K562 (cell line): ENCODE measurements at regions not wholly inside any gene's neighbourhood (a gene's known extent, or its start where the extent isn't known, plus 50 kb on each side); places are given as distances from the start of the nearest gene placed in this dataset.

Experiments
- EP300 ChIP-seq: IDR thresholded peaks from 2 replicates; pipeline ENCODE4 v1.6.1; 2012; ENCODE audit warnings: low read length, improper control_type of control experiment
- GATAD2A ChIP-seq: fragments of 450-650 bp; IDR thresholded peaks from 2 replicates; pipeline ENCODE4 v1.6.1; 2017
- HCFC1 ChIP-seq: IDR thresholded peaks from 2 replicates; pipeline ENCODE4 v1.6.1; 2012; ENCODE audit warnings: low read depth, low read length, improper control_type of control experiment
- HDAC6 ChIP-seq: IDR thresholded peaks from 2 replicates; pipeline ENCODE4 v1.6.1; 2012; ENCODE audit warnings: low read depth, mild to moderate bottlenecking, control low read depth, inconsistent platforms, low read length, moderate library complexity
- KLF13 ChIP-seq: fragments of 450-650 bp; IDR thresholded peaks from 2 replicates; pipeline ENCODE4 v1.6.1; 2016; ENCODE audit warnings: missing genetic modification characterization, low read depth, mild to moderate bottlenecking, missing compliant biosample characterization, moderate library complexity, borderline replicate concordance
- NCOA4 ChIP-seq: fragments of 450-650 bp; IDR thresholded peaks from 2 replicates; pipeline ENCODE4 v1.6.1; 2018; ENCODE audit warnings: mild to moderate bottlenecking; ENCODE audit not compliant: partially characterized antibody
- NFATC3 ChIP-seq: fragments of 450-650 bp; IDR thresholded peaks from 2 replicates; pipeline ENCODE4 v1.6.1; 2017; ENCODE audit warnings: mild to moderate bottlenecking
- NR1H2 ChIP-seq: sonication (generic); formaldehyde crosslinking; IDR thresholded peaks from 2 replicates; pipeline ENCODE4 v1.4.0; 2020; ENCODE audit warnings: mild to moderate bottlenecking, missing genetic modification reagents
- NR4A1 ChIP-seq, 2 experiments: fragments of 250-450 bp in 1 of 2; fragments of 450-650 bp in 1 of 2; sonication (Bioruptor Pico) in 1 of 2; IDR thresholded peaks; 2 replicates each; pipeline versions ENCODE4 v1.4.0 to v1.6.1; 2016 to 2020; ENCODE audit warnings: mild to moderate bottlenecking in 2 of 2, missing compliant biosample characterization in 1 of 2, missing genetic modification characterization in 1 of 2, moderate library complexity in 1 of 2
- RBM14 ChIP-seq: fragments of 200-400 bp; formaldehyde crosslinking; IDR thresholded peaks from 2 replicates; pipeline ENCODE4 v1.6.1; 2018; ENCODE audit warnings: low read depth, mild to moderate bottlenecking, low read length, moderate library complexity, borderline replicate concordance; ENCODE audit not compliant: insufficient read depth
- RBM17 ChIP-seq: fragments of 200-400 bp; formaldehyde crosslinking; IDR thresholded peaks from 2 replicates; pipeline ENCODE4 v1.6.1; 2017; ENCODE audit warnings: low read depth, mild to moderate bottlenecking, low read length, borderline replicate concordance
- RFX1 ChIP-seq: fragments of 450-650 bp; IDR thresholded peaks from 2 replicates; pipeline ENCODE4 v1.6.1; 2016; ENCODE audit warnings: mild to moderate bottlenecking, moderate library complexity
- SMAD2 ChIP-seq: fragments of 150-350 bp; IDR thresholded peaks from 2 replicates; pipeline ENCODE4 v1.6.1; 2014; ENCODE audit warnings: low read depth, mild to moderate bottlenecking, low read length
- SNIP1 ChIP-seq: fragments of 450-650 bp; IDR thresholded peaks from 2 replicates; pipeline ENCODE4 v1.7.1; 2017; ENCODE audit warnings: low read depth, mild to moderate bottlenecking
- XRCC5 ChIP-seq: fragments of 200-400 bp; formaldehyde crosslinking; IDR thresholded peaks from 2 replicates; pipeline ENCODE4 v1.6.1; 2017; ENCODE audit warnings: low read depth, mild to moderate bottlenecking, low read length
- ZC3H4 ChIP-seq: sonication (generic); formaldehyde crosslinking; IDR thresholded peaks from 2 replicates; pipeline ENCODE4 v1.9.0; 2021; ENCODE audit warnings: missing genetic modification reagents, borderline replicate concordance
- ZNF707 ChIP-seq: fragments of 250-450 bp; sonication (Bioruptor Pico); conservative IDR thresholded peaks from 2 replicates; pipeline ENCODE4 v1.8.0; 2022; ENCODE audit warnings: inconsistent platforms, mild to moderate bottlenecking, moderate library complexity
- TF ChIP-seq, protein P1 (sequence below): IDR thresholded peaks from 2 replicates; pipeline ENCODE4 v1.6.1; 2016; ENCODE audit warnings: missing genetic modification characterization, missing compliant biosample characterization
- TF ChIP-seq, protein P2 (sequence below): fragments of 450-650 bp; formaldehyde crosslinking; IDR thresholded peaks from 2 replicates; pipeline ENCODE4 v1.4.0; 2020; ENCODE audit warnings: mild to moderate bottlenecking, moderate library complexity
- TF ChIP-seq, protein P3 (sequence below): sonication (generic); formaldehyde crosslinking; IDR thresholded peaks from 2 replicates; pipeline ENCODE4 v1.8.0; 2022; ENCODE audit warnings: mild to moderate bottlenecking, missing genetic modification reagents
- TF ChIP-seq, protein P4 (sequence below): fragments of 250-450 bp; sonication (Bioruptor Pico); IDR thresholded peaks from 2 replicates; pipeline ENCODE4 v1.9.0; 2021; ENCODE audit warnings: mild to moderate bottlenecking, inconsistent platforms

DNA sequence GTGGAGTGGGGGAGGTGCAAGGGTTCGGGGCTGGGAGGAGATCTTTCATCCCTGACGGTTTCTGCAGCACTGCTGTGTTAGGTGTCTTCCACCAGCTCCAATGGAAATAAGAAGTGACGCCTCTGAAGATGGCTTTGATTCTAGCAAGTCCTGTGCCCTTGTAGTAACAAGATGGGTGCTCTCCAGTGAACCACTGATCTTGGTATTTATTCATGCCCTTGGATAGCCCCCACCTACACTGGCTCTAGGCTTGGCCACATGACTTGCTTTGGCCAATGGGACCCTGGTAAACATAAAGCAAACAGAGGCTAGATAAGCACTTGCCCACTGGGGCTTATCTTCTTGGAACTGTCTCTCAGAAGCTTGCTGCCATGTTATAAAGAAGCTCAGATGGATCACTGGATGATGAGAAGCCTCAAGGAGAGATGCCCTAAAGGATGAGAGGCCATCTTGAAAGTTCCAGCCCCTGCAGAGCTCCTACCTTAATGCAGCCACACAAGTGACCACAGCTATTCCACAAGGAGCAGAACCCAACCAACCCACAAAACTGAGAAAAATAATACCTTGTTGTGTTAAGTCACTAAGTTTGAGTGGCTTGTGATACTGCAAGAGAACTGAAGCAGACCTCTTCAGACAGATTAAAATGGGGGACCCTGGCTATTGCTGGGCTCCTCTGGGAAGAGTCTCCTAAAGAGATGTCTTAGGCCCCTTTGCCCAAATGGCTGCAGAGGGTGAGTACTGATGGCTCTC is 137.9 kb downstream of the PDCD6IP start (continued):
- TF ChIP-seq HDAC6 (no peak), KLF13 (no peak), SMAD2 (no peak), HCFC1 (0 out of 2 replicates have a peak, but pooled peaks have one; percentile 6), SNIP1 (no peak), RFX1 (no peak), XRCC5 (peak; percentile 51; the same call in 1 of the 2 replicates), GATAD2A (no peak), NR4A1 (CRISPR knock-in tag; IDR thresholded peaks at IDR 0.05) (0 out of 2 replicates have a peak, but pooled peaks have one; percentile 19), NR4A1 (tag; IDR thresholded peaks at IDR 0.05) (peak; percentile 81), EP300 (peak; percentile 86), NFATC3 (no peak), NR1H2 (CRISPR knock-in tag) (no peak), ZNF707 (no peak), RBM17 (no peak), ZC3H4 (CRISPR knock-in tag) (no peak), NCOA4 (no peak), RBM14 (no peak)
- TF ChIP-seq, protein P1, sequence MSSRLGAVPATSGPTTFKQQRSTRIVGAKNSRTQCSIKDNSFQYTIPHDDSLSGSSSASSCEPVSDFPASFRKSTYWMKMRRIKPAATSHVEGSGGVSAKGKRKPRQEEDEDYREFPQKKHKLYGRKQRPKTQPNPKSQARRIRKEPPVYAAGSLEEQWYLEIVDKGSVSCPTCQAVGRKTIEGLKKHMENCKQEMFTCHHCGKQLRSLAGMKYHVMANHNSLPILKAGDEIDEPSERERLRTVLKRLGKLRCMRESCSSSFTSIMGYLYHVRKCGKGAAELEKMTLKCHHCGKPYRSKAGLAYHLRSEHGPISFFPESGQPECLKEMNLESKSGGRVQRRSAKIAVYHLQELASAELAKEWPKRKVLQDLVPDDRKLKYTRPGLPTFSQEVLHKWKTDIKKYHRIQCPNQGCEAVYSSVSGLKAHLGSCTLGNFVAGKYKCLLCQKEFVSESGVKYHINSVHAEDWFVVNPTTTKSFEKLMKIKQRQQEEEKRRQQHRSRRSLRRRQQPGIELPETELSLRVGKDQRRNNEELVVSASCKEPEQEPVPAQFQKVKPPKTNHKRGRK (tag): no peak
- TF ChIP-seq, protein P2, sequence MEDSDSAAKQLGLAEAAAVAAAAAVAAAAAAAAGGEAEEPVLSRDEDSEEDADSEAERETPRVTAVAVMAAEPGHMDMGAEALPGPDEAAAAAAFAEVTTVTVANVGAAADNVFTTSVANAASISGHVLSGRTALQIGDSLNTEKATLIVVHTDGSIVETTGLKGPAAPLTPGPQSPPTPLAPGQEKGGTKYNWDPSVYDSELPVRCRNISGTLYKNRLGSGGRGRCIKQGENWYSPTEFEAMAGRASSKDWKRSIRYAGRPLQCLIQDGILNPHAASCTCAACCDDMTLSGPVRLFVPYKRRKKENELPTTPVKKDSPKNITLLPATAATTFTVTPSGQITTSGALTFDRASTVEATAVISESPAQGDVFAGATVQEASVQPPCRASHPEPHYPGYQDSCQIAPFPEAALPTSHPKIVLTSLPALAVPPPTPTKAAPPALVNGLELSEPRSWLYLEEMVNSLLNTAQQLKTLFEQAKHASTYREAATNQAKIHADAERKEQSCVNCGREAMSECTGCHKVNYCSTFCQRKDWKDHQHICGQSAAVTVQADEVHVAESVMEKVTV (CRISPR knock-in tag): no peak
- TF ChIP-seq, protein P3, sequence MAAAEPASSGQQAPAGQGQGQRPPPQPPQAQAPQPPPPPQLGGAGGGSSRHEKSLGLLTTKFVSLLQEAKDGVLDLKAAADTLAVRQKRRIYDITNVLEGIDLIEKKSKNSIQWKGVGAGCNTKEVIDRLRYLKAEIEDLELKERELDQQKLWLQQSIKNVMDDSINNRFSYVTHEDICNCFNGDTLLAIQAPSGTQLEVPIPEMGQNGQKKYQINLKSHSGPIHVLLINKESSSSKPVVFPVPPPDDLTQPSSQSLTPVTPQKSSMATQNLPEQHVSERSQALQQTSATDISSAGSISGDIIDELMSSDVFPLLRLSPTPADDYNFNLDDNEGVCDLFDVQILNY (CRISPR knock-in tag): no peak
- TF ChIP-seq, protein P4, sequence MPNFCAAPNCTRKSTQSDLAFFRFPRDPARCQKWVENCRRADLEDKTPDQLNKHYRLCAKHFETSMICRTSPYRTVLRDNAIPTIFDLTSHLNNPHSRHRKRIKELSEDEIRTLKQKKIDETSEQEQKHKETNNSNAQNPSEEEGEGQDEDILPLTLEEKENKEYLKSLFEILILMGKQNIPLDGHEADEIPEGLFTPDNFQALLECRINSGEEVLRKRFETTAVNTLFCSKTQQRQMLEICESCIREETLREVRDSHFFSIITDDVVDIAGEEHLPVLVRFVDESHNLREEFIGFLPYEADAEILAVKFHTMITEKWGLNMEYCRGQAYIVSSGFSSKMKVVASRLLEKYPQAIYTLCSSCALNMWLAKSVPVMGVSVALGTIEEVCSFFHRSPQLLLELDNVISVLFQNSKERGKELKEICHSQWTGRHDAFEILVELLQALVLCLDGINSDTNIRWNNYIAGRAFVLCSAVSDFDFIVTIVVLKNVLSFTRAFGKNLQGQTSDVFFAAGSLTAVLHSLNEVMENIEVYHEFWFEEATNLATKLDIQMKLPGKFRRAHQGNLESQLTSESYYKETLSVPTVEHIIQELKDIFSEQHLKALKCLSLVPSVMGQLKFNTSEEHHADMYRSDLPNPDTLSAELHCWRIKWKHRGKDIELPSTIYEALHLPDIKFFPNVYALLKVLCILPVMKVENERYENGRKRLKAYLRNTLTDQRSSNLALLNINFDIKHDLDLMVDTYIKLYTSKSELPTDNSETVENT: no peak
